ENCODE measurements at regions not wholly inside any gene's neighbourhood (a gene's known extent, or its start where the extent isn't known, plus 50 kb on each side); places are given as distances from the start of the nearest gene placed in this dataset.

DNA sequence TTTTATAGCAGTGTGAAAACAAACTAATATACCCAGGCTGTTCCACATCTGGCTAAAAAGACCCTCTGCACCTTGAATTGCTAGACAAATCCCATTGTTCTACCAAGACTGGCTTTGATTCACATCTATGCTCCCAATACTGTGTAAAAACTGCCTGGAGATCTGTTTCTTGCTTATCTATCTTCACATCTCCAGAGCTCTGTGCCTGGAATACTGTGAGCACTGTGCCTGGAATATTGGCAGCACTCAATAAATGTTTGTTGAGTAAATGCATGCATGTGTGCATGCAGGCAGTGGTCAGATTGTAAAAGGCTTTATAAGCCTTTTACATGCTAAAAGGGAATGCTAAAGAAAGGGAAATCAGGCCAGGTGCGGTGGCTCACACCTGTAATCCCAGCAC is 75.5 kb upstream of the APP start (continued):
- no peak for TF ChIP-seq ZNF837 (tag by site-specific recombination; IDR thresholded peaks at IDR 0.05)
- TF ChIP-seq SALL2 (tag by site-specific recombination; IDR thresholded peaks at IDR 0.05; ENCODE audit: borderline replicate concordance): no peak
- no peak for TF ChIP-seq YY2 (tag by site-specific recombination; IDR thresholded peaks at IDR 0.05)

DNA sequence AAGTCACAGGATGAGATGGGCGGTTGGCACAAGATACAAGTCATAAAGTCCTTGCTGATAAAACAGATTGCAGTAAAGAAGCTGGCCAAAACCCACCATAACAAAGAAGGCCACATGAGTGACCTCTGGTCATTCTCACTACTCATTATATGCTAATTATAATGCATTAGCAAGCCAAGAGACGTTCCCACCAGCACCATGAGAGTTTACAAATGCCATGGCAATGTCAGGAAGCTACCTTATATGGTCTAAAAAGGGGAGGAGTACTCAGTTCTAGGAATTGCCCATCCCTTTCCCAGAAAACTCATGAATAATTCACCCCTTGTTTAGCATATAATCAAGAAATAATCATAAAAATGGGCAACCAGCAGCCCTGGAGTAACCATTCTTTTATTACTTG is 74.9 kb upstream of the APP start:
- Histone ChIP-seq H3K4me3 (ENCODE audit: low read depth, low read length) (no peak overlapping the region), H3K27ac (ENCODE audit: extremely low read depth, low read depth, low read length) (no peak overlapping the region), H3K4me1 (ENCODE audit: control insufficient read depth, insufficient read depth, low read length) (no peaks in the 10 kb centered on the region), H3K36me3 (ENCODE audit: control insufficient read depth in 2 of 2, insufficient read depth in 1 of 2, low read length in 2 of 2) (no peaks in the 10 kb centered on the region), H3K9me3 (ENCODE audit: control insufficient read depth, insufficient read depth, low read depth, low read length) (no peaks in the 10 kb centered on the region)
- ChIA-PET POLR2A (no interaction called here), CTCF (no interaction called here)
- TF ChIP-seq SP3 (tag by site-specific recombination; IDR thresholded peaks at IDR 0.05) (no peak), ZNF23 (tag by site-specific recombination; IDR thresholded peaks at IDR 0.05; ENCODE audit: borderline replicate concordance) (no peak), ZNF707 (tag by site-specific recombination; IDR thresholded peaks at IDR 0.05) (no peak), ZNF600 (tag by site-specific recombination; IDR thresholded peaks at IDR 0.05) (no peak), ZNF792 (tag by site-specific recombination; IDR thresholded peaks at IDR 0.05) (no peak), ZSCAN30 (tag by site-specific recombination; IDR thresholded peaks at IDR 0.05) (no peak)
- TF ChIP-seq, protein P1, sequence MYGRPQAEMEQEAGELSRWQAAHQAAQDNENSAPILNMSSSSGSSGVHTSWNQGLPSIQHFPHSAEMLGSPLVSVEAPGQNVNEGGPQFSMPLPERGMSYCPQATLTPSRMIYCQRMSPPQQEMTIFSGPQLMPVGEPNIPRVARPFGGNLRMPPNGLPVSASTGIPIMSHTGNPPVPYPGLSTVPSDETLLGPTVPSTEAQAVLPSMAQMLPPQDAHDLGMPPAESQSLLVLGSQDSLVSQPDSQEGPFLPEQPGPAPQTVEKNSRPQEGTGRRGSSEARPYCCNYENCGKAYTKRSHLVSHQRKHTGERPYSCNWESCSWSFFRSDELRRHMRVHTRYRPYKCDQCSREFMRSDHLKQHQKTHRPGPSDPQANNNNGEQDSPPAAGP (tag by site-specific recombination; IDR thresholded peaks at IDR 0.05): no peak
- TF ChIP-seq, protein P2, sequence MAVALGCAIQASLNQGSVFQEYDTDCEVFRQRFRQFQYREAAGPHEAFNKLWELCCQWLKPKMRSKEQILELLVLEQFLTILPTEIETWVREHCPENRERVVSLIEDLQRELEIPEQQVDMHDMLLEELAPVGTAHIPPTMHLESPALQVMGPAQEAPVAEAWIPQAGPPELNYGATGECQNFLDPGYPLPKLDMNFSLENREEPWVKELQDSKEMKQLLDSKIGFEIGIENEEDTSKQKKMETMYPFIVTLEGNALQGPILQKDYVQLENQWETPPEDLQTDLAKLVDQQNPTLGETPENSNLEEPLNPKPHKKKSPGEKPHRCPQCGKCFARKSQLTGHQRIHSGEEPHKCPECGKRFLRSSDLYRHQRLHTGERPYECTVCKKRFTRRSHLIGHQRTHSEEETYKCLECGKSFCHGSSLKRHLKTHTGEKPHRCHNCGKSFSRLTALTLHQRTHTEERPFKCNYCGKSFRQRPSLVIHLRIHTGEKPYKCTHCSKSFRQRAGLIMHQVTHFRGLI (tag by site-specific recombination; IDR thresholded peaks at IDR 0.05): no peak

DNA sequence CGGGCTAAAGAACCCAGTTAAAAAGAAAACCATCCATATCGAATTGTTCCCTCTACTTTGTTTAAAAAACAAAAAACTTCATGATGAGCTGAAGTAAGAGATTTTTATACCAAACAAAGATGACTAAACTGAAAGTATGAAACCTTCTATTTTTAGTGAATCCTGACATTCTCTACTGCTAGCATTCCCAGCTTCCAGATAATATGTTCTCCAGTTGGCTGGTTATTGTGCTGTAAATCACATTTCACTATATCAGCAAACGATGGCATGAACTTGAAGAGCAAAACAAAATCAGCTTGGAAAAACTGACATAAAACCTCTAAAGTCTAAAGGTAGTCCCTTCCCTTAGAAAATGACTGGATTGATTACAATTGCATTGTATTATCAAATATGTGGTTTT is 68.1 kb upstream of the APP start:
- H3K27ac ChIP-seq (ENCODE audit: extremely low read depth, low read depth, low read length): no peak overlapping the region
- H3K4me1 ChIP-seq (ENCODE audit: control insufficient read depth, insufficient read depth, low read length): no peaks in the 10 kb centered on the region
- H3K36me3 ChIP-seq (ENCODE audit: control insufficient read depth in 2 of 2, insufficient read depth in 1 of 2, low read length in 2 of 2): no peaks in the 10 kb centered on the region
- H3K4me3 ChIP-seq (ENCODE audit: low read depth, low read length): no peak overlapping the region
- CTCF ChIA-PET: interaction anchor here (1.4 kb wide), 1 partner anchor 357 kb away, joined by 4 read pairs; no protein-coding TSS in a partner anchor
- TF ChIP-seq ZFP41 (tag by site-specific recombination; IDR thresholded peaks at IDR 0.05; ENCODE audit: borderline replicate concordance) (no peak), ZBTB7A (tag by site-specific recombination; IDR thresholded peaks at IDR 0.05; ENCODE audit: low read depth) (no peak), REPIN1 (tag by site-specific recombination; IDR thresholded peaks at IDR 0.05; ENCODE audit: low read depth) (no peak), ZBTB1 (tag by site-specific recombination; IDR thresholded peaks at IDR 0.05) (no peak), YY2 (tag by site-specific recombination; IDR thresholded peaks at IDR 0.05) (no peak), ZFP69B (tag by site-specific recombination; IDR thresholded peaks at IDR 0.05) (no peak), ZNF501 (tag by site-specific recombination; IDR thresholded peaks at IDR 0.05) (no peak), KLF1 (tag by site-specific recombination; IDR thresholded peaks at IDR 0.05) (no peak)
- TF ChIP-seq, protein P3, sequence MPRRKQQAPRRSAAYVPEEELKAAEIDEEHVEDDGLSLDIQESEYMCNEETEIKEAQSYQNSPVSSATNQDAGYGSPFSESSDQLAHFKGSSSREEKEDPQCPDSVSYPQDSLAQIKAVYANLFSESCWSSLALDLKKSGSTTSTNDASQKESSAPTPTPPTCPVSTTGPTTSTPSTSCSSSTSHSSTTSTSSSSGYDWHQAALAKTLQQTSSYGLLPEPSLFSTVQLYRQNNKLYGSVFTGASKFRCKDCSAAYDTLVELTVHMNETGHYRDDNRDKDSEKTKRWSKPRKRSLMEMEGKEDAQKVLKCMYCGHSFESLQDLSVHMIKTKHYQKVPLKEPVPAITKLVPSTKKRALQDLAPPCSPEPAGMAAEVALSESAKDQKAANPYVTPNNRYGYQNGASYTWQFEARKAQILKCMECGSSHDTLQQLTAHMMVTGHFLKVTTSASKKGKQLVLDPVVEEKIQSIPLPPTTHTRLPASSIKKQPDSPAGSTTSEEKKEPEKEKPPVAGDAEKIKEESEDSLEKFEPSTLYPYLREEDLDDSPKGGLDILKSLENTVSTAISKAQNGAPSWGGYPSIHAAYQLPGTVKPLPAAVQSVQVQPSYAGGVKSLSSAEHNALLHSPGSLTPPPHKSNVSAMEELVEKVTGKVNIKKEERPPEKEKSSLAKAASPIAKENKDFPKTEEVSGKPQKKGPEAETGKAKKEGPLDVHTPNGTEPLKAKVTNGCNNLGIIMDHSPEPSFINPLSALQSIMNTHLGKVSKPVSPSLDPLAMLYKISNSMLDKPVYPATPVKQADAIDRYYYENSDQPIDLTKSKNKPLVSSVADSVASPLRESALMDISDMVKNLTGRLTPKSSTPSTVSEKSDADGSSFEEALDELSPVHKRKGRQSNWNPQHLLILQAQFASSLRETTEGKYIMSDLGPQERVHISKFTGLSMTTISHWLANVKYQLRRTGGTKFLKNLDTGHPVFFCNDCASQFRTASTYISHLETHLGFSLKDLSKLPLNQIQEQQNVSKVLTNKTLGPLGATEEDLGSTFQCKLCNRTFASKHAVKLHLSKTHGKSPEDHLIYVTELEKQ (tag by site-specific recombination; IDR thresholded peaks at IDR 0.05; ENCODE audit: borderline replicate concordance): no peak
- H3K9me3 ChIP-seq (ENCODE audit: control insufficient read depth, insufficient read depth, low read depth, low read length): no peaks in the 10 kb centered on the region
- POLR2A ChIA-PET: no interaction called here
